H1 (cell line): ENCODE measurements at regions not wholly inside any gene's neighbourhood (a gene's known extent, or its start where the extent isn't known, plus 50 kb on each side); places are given as distances from the start of the nearest gene placed in this dataset.

Experiments used
- KDM1A ChIP-seq: fragments of 200-600, 300-600 bp; sonication (generic); IDR thresholded peaks from 2 replicates; pipeline ENCODE4 v1.7.1; 2016; ENCODE audit warnings: mild to moderate bottlenecking, low read length, borderline replicate concordance
- RAD21 ChIP-seq, 2 experiments: IDR thresholded peaks in 1 of 2; conservative IDR thresholded peaks in 1 of 2; 2 replicates each; pipeline ENCODE4 v1.6.1; 2011; ENCODE audit warnings: low read depth in 2 of 2, low read length in 2 of 2, improper control_type of control experiment in 1 of 2, inconsistent platforms in 1 of 2, mild to moderate bottlenecking in 1 of 2, moderate library complexity in 1 of 2
- RFX5 ChIP-seq: IDR thresholded peaks from 2 replicates; pipeline ENCODE4 v1.6.1; 2011; ENCODE audit warnings: low read depth, low read length, improper control_type of control experiment, borderline replicate concordance

- TF ChIP-seq RAD21 (IDR thresholded peaks at IDR 0.05 in 1 of 2, conservative IDR thresholded peaks at IDR 0.05 in 1 of 2; ENCODE audit: low read depth in 2 of 2, low read length in 2 of 2) (no peak), RFX5 (no peak), KDM1A (no peak)
Observed at GRCh38 chr1:208855403-208855802, 611.2 kb upstream of the PLXNA2 start (continued).
